Esophagus muscularis mucosa (tissue), 4 donors: ENCODE measurements at regions not wholly inside any gene's neighbourhood (a gene's known extent, or its start where the extent isn't known, plus 50 kb on each side); places are given as distances from the start of the nearest gene placed in this dataset.

Experiments used
- DNase-seq: peaks from one replicate; pipeline ENCODE4 v3.0.0-alpha.2; 2017; ENCODE audit errors: extremely low spot score
- H3K27ac ChIP-seq, 4 donors: fragments of 200-600 bp; sonication (generic); replicated peaks in 1 of 4; 1 replicate in 3 of 4; 2 replicates in 1 of 4; pipeline ENCODE4 v1.5.1; 2016 to 2019; ENCODE audit warnings: mild to moderate bottlenecking in 1 of 4
- H3K27me3 ChIP-seq, 4 donors: fragments of 200-600 bp; sonication (generic); one replicate each; pipeline versions ENCODE4 v1.5.1 to v1.6.0; 2016 to 2019
- H3K36me3 ChIP-seq, 4 donors: fragments of 200-600 bp; sonication (generic); one replicate each; pipeline ENCODE4 v1.5.1; 2016 to 2019
- H3K4me1 ChIP-seq, 4 donors: fragments of 200-600 bp; sonication (generic); one replicate each; pipeline ENCODE4 v1.5.1; 2016 to 2019
- H3K4me3 ChIP-seq, 4 donors: fragments of 200-600 bp; sonication (generic); 1 replicate in 2 of 4; 2 replicates in 2 of 4; pipeline ENCODE4 v1.5.1; 2016 to 2019; ENCODE audit warnings: mild to moderate bottlenecking in 4 of 4, moderate library complexity in 1 of 4
- H3K9me3 ChIP-seq, 4 donors: fragments of 200-600 bp; sonication (generic); 1 replicate in 3 of 4; 2 replicates in 1 of 4; pipeline ENCODE4 v1.5.1; 2016 to 2019
- EP300 ChIP-seq: sonication (generic); formaldehyde crosslinking; IDR thresholded peaks from one replicate; pipeline ENCODE4 v1.6.1; 2017; ENCODE audit warnings: antibody characterized with exemption
- POLR2A ChIP-seq: fragments of 450-650 bp; IDR thresholded peaks from one replicate; pipeline ENCODE4 v1.6.1; 2017; ENCODE audit warnings: antibody characterized with exemption, moderate library complexity, mild to moderate bottlenecking, low read depth
- POLR2AphosphoS5 ChIP-seq, 2 donors: sonication (generic); formaldehyde crosslinking; IDR thresholded peaks; one replicate each; pipeline ENCODE4 v1.6.1; 2017; ENCODE audit warnings: antibody characterized with exemption in 2 of 2
- WGBS: methylation state at CpG from one replicate; pipeline ENCODE4 v1.1.5; 2018; 5-methylcytosine and 5-hydroxymethylcytosine counted together
- intact Hi-C: fragments of 100-400 bp; cut with DNase I; formaldehyde crosslinking; loops from one replicate; pipeline ENCODE4 v1.15.1; 2023
- TF ChIP-seq, protein P1 (sequence below), 3 experiments: fragments of 200-600 bp in 2 of 3; fragments of 450-650 bp in 1 of 3; sonication (generic) in 2 of 3; IDR thresholded peaks; one replicate each; pipeline ENCODE4 v1.5.1; 2017 to 2019; ENCODE audit warnings: antibody characterized with exemption in 3 of 3, mild to moderate bottlenecking in 2 of 3, moderate library complexity in 1 of 3

DNA sequence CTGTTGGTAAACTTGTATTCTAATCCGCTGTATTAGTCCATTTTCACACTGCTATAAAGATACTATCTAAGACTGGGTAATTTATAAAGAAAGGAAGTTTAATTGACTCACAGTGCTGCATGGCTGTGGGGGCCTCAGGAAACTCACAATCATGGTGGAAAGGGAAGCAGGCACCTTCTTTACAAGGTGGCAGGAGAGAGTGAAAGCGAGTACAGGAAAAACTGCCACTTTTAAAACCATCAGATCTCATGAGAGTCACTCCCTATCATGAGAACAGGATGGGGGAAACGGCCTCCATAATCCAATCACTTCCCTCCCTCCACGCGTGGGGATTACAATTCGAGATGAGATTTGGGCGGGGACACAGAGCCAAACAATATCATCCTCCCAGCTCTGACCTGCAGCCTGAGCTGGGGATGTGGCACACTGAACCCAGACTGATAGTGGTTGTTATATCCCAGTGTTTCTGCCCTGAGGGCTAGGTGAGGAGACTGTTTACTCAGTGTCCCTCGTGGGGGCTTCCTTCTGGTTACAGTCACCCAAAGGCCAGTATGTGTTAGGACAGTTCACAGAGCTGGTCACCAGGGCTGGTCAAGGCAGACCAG lies 488.3 kb downstream of the KDM4C start:
- Histone ChIP-seq H3K27me3 (no peaks in the 10 kb centered on the region), H3K36me3 (no peaks in the 10 kb centered on the region), H3K9me3 (peaks cover 0 to 6% (median 0%) of the 10 kb centered on the region in 4 donors), H3K27ac (no peak overlapping the region), H3K4me3 (no peak overlapping the region), H3K4me1 (no peaks in the 10 kb centered on the region)
- intact Hi-C loops, result no loop called here
- WGBS, result 61% methylated on average over 8 of the region's 8 CpGs
- no peak for TF ChIP-seq POLR2AphosphoS5 (IDR thresholded peaks at IDR 0.05)
- TF ChIP-seq, protein P1, sequence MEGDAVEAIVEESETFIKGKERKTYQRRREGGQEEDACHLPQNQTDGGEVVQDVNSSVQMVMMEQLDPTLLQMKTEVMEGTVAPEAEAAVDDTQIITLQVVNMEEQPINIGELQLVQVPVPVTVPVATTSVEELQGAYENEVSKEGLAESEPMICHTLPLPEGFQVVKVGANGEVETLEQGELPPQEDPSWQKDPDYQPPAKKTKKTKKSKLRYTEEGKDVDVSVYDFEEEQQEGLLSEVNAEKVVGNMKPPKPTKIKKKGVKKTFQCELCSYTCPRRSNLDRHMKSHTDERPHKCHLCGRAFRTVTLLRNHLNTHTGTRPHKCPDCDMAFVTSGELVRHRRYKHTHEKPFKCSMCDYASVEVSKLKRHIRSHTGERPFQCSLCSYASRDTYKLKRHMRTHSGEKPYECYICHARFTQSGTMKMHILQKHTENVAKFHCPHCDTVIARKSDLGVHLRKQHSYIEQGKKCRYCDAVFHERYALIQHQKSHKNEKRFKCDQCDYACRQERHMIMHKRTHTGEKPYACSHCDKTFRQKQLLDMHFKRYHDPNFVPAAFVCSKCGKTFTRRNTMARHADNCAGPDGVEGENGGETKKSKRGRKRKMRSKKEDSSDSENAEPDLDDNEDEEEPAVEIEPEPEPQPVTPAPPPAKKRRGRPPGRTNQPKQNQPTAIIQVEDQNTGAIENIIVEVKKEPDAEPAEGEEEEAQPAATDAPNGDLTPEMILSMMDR (IDR thresholded peaks at IDR 0.05), result no peak
- no peak for TF ChIP-seq POLR2A
- no peak for TF ChIP-seq EP300
- DNase-seq, result peak; percentile 84

- DNase-seq, result no peak
- Histone ChIP-seq H3K27ac (no peak overlapping the region), H3K27me3 (no peaks in the 10 kb centered on the region), H3K9me3 (peaks cover 0 to 10% (median 0%) of the 10 kb centered on the region in 4 donors), H3K4me1 (no peaks in the 10 kb centered on the region), H3K4me3 (no peak overlapping the region), H3K36me3 (no peaks in the 10 kb centered on the region)
- intact Hi-C loops, result no loop called here
- TF ChIP-seq, protein P1 (IDR thresholded peaks at IDR 0.05), result no peak
- TF ChIP-seq EP300 (no peak), POLR2A (no peak), POLR2AphosphoS5 (IDR thresholded peaks at IDR 0.05) (no peak)
Observed at GRCh38 chr9:7243838-7244237, 486.1 kb downstream of the KDM4C start.

DNA sequence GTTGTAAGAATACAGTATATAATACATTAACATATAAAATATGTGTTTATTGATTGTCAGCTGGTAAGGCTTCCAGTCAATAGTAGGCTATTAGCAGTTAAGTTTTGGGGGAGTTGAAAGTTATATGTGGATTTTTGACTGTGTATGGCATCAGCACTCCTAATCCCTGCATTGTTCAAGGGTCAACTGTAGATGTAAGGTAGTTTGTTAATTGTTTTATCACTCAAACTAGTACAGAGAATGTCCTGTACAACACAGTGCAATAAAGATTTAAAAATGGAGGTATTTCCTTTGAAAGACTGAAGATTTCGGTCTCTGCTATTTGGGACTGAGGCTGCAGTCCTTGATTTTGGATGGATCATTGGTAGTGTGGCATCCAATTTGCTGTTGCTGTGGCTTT lies 484.4 kb downstream of the KDM4C start:
- TF ChIP-seq, protein P1 (IDR thresholded peaks at IDR 0.05), result no peak
- Histone ChIP-seq H3K27ac (no peak overlapping the region), H3K27me3 (no peaks in the 10 kb centered on the region), H3K4me3 (no peak overlapping the region), H3K4me1 (no peaks in the 10 kb centered on the region), H3K9me3 (peaks cover 0 to 10% (median 0%) of the 10 kb centered on the region in 4 donors), H3K36me3 (no peaks in the 10 kb centered on the region)
- intact Hi-C loops, result no loop called here
- 100% methylated on average over 1 of the region's 1 CpG for WGBS
- DNase-seq, result no peak

- no peaks in the 10 kb centered on the region for H3K27me3 ChIP-seq
Observed at GRCh38 chr9:7241694-7242093, 483.9 kb downstream of the KDM4C start.

More at GRCh38 chr9:7241694-7242093, 483.9 kb downstream of the KDM4C start:
- no peaks in the 10 kb centered on the region for H3K36me3 ChIP-seq
- H3K27ac ChIP-seq, result no peak overlapping the region
- H3K4me3 ChIP-seq, result no peak overlapping the region
- no peak for DNase-seq
- peaks cover 0 to 10% (median 0%) of the 10 kb centered on the region in 4 donors for H3K9me3 ChIP-seq
- intact Hi-C loops, result no loop called here
- no peaks in the 10 kb centered on the region for H3K4me1 ChIP-seq
- TF ChIP-seq EP300, result no peak
- TF ChIP-seq POLR2AphosphoS5 (IDR thresholded peaks at IDR 0.05), result no peak
- no peak for TF ChIP-seq POLR2A
- TF ChIP-seq, protein P1 (IDR thresholded peaks at IDR 0.05), result no peak
- WGBS, result 88% methylated on average over 2 of the region's 2 CpGs
